HEK293T (cell line): ENCODE measurements at regions not wholly inside any gene's neighbourhood (a gene's known extent, or its start where the extent isn't known, plus 50 kb on each side); places are given as distances from the start of the nearest gene placed in this dataset.

Source experiments
- BHLHE40 ChIP-seq: fragments of 450-650 bp; IDR thresholded peaks from 2 replicates; pipeline ENCODE4 v1.6.1; 2016; ENCODE audit warnings: mild to moderate bottlenecking, moderate library complexity, borderline replicate concordance
- ELF4 ChIP-seq: fragments of 450-650 bp; IDR thresholded peaks from 2 replicates; pipeline ENCODE4 v1.6.1; 2017; ENCODE audit warnings: antibody characterized with exemption
- FOXM1 ChIP-seq: fragments of 450-650 bp; IDR thresholded peaks from 2 replicates; pipeline ENCODE4 v1.6.1; 2017; ENCODE audit warnings: mild to moderate bottlenecking, borderline replicate concordance
- NFRKB ChIP-seq: fragments of 450-650 bp; IDR thresholded peaks from 2 replicates; pipeline ENCODE4 v1.6.1; 2016; ENCODE audit warnings: mild to moderate bottlenecking, moderate library complexity
- SP1 ChIP-seq: fragments of 450-650 bp; IDR thresholded peaks from 2 replicates; pipeline ENCODE4 v1.6.1; 2017
- SUZ12 ChIP-seq: fragments of 450-650 bp; IDR thresholded peaks from 2 replicates; pipeline ENCODE4 v1.6.1; 2016; ENCODE audit warnings: mild to moderate bottlenecking
- ZNF384 ChIP-seq: fragments of 450-650 bp; IDR thresholded peaks from 2 replicates; pipeline ENCODE4 v1.6.1; 2016

GRCh38 chr18:65145312-65145711 lies 605.5 kb upstream of the CDH7 start:
- TF ChIP-seq ELF4 (no peak), SUZ12 (no peak), FOXM1 (no peak), BHLHE40 (no peak), NFRKB (no peak), ZNF384 (no peak), SP1 (no peak)
